GM21723 (cell line): ENCODE measurements at regions not wholly inside any gene's neighbourhood (a gene's known extent, or its start where the extent isn't known, plus 50 kb on each side); places are given as distances from the start of the nearest gene placed in this dataset.

Experiments used
- ATAC-seq: cut with Tn5 transposase; IDR thresholded peaks from one replicate; pipeline ENCODE4 v1.9.1; 2021; ENCODE audit warnings: mild to moderate bottlenecking, moderate library complexity; ENCODE audit not compliant: unreplicated experiment

DNA sequence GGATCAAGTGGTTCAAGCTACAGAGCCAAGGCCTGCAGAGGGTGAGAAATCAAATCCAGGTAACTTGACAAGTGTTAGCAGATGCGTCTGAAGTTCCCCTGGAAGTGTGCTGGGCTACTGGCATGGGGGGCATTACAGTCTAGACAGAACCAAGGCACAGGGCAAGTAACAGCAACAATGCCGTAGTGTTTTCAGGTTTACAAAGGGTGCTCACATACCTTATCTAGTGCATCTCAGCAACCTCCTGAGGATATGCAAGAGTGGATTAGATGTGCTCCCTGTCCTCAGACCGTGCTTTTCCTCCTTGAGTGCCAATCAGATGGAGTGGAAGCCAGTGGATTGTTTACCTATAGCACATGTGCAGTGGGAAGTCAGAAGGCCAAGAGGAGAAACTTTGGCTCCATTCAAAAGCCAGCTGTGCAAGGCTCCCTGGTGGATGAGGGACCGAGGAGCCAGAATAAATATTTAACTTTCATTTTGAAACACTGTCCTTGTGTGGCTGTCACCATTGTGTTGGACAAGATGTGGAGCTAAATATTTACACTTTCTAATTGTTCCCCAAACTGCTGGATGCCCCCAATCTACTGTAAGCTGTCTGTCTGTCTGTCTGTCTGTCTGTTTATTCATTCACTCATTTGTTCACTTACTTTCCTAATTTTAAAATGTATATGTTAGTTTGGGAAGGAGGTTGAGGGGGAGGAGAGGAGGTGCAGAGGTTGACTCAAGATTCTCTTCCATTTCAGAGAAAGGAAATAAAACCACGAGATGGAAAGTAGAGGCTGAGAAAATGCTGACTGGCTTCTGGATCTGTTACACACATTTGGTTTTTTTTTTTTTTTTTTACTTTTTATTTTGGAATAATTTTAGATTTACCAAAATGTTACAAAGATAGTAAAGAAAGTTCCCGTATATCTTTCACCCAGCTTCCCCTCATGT is 184.0 kb upstream of the PARP11 start:
- ATAC-seq: no peak

DNA sequence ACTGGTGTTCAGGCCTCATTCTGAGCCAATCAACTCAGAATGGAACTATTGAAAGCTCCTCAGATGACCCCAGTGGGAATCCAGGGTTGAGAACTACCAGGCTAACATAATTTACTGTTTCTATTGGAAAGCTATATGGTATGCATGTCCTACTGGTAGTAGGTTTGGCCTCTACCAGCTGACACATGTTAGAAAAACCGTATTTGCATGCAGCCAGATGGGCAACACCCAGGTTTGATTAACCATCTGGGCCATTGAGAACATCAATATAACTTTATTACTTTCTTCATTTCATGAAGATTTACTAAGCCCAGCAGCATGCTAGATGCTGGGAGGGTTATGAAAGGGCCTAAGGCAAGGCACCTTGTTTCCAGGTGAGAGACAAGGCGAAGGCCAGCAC is 181.4 kb upstream of the PARP11 start:
- no peak for ATAC-seq

DNA sequence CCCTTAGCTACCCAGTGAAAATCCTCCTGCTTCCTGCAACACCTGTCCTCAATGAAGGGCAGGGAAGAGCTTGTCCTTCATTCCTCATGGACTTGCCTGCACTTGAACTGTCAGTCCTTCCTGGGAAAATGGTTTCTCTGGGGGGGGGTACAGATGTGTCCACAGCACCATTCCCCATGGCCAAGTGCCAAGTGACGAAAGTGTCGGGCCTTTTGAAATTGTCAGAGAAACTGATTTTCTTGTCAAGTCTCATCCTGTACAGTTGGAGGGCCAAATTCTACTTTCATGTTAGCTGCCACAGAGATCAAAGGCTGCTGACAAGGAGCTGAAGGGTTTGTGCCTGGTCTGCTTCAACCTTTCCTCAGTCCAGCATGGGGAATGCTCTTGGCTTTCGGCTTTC is 179.5 kb upstream of the PARP11 start:
- no peak for ATAC-seq

- ATAC-seq: no peak
These were observed 178.4 kb upstream of the PARP11 start for GRCh38 chr12:4051596-4051995.

GRCh38 chr12:4050340-4050739 is 177.1 kb upstream of the PARP11 start:
- no peak for ATAC-seq

- ATAC-seq: no peak
These were observed 176.3 kb upstream of the PARP11 start for GRCh38 chr12:4049298-4050080.

DNA sequence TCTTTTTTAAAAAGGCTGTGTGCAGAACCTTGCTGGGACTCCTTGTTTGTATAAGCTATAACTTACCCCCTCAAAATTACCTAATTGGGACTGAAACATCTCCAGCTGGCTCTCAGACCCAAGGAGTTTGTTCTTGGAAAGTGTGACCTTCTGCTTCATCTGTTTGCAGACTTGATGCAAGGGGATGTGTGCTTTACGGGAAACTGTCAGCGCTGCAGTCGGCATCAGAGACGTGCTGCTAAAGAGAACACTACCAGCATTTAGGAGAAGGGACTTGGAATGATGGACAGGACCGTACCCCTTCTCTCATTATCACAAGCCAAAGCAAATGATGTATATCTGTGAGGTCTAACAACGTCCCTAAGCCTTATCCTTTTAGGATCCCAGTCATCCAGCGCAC is 174.2 kb upstream of the PARP11 start:
- no peak for ATAC-seq

- ATAC-seq: no peak
These were observed 173.3 kb upstream of the PARP11 start for GRCh38 chr12:4046495-4046840.

GRCh38 chr12:4045786-4046494 is 172.7 kb upstream of the PARP11 start:
- ATAC-seq: no peak

DNA sequence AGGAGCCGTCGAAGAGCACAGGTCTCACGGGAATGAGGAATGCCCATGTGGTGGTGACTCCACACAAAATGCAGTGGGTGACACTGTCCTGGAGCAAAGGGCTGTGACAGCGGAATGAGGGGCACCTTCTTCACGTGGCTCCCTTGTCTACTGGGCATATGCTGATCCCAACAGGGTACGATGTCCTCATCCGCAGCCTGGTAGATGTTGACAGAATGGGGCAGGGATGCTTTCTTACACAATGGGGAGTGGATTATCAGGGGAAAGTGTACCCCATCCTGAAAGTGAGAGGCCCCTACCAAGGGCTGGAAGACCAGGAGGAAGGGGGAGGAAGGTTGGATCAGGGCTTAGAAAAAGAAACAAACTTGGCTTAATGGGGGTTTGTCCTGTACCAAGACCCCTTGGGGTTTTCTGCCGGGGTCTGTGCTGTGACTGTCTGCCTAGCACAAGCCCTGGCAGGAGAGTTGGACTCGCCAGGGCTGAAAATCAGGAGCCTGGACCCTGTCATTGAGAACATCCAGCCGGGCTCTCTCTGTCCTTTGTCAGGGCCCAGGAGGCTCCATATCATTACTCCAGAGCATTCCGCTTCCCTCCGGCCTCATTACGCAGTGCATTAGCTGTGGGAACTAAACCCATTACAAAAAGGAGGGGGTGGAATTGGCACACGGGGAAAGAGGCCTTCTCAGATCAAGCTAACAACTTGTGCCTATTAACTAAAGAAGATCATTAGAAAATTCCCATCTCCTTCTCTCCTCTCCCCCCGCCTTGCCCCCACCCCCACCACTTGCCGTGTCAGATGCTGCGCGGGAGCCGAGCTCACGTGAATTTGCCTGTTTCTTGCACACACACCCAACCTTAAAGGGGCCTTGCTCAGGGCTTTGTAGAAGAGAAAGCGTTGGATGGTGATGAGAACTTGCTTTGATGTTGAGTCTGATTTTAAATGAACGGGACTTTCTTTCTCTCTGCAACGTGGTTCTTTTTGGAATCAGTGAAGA is 171.8 kb upstream of the PARP11 start:
- ATAC-seq: no peak

- no peak for ATAC-seq
These were observed 170.9 kb upstream of the PARP11 start for GRCh38 chr12:4044101-4044500.

DNA sequence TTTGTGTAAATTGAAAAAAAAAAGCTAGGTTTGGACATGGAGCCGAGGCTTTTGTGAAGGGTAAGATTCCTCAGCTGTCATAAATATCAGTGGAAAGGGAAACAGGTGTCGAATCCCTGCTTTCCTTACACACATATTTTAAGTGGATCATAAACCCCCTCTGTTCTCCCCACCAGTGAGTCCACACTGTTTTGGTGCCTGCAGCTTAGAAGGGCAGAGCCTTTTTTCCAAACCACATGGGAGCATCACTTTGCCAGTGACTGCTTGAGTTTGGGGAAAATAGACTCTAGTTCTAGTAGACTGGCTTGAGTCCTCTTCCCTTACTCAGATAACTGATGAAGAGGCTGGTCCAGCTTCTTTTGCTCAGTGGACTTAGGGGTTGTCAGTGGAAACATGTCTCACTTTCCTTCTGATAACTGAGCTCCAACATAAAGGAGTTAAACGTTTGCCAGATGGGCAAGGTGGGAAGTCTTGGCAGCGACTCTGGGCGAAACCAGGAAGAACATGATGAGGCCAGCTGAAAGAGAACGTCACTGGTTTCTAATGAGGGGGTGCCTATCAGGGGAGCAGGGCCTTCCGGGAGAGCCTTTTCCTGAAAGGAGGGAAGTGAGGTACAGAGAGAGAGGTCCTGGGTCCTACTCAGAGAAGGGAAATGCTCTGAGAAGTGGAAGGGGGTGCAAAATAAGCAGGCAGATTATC is 168.1 kb upstream of the PARP11 start:
- ATAC-seq: no peak

GRCh38 chr12:4039931-4040330 is 166.7 kb upstream of the PARP11 start:
- ATAC-seq: no peak

DNA sequence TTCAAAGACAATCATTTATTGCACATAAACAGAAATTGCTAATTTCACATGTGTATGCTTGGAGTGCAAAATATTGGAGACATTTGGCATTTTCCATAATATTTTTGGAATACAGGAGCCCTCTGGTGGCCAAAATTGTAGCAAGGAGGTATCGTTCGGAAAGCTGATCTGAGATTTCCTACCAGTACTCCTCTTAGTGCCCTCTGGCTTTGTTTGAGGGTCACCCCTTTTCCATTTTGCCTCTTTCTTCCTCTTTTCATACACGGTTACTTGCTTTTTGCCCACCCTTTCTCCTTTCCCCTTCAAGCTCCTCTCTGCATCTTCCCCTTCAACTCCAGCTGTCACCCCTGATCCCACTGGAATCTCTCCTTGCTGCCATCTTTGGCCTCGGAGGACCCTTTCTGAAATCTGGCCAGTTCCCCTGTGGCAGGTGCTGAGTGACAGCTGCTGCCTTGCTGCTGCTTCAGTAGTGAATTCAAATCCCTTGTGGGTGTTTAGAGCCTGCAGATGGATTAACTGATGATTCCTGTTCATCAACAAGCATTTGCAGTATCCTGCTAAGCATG is 164.6 kb upstream of the PARP11 start:
- ATAC-seq: no peak

GRCh38 chr12:4036671-4037271 is 163.6 kb upstream of the PARP11 start:
- ATAC-seq: no peak

DNA sequence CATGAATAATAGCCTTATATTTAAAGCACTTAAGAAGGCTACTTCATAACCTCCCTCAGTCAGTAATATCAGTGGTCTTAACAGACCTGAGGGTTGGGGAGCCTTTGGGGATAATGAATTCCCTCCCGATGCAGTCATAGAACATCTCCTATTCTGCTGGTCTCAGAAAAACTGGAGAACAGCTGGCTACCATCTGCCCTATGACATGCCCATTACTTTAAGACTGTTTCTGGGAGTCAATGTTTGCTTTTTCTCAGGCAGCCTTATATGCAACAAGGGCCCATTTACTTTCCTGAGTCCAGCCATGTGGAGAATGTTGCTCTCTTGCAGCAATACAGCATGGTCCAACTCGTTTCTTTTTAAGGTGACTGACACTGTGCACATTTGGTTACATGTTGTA is 161.7 kb upstream of the PARP11 start:
- no peak for ATAC-seq

- no peak for ATAC-seq
These were observed 159.9 kb upstream of the PARP11 start for GRCh38 chr12:4032924-4033615.

DNA sequence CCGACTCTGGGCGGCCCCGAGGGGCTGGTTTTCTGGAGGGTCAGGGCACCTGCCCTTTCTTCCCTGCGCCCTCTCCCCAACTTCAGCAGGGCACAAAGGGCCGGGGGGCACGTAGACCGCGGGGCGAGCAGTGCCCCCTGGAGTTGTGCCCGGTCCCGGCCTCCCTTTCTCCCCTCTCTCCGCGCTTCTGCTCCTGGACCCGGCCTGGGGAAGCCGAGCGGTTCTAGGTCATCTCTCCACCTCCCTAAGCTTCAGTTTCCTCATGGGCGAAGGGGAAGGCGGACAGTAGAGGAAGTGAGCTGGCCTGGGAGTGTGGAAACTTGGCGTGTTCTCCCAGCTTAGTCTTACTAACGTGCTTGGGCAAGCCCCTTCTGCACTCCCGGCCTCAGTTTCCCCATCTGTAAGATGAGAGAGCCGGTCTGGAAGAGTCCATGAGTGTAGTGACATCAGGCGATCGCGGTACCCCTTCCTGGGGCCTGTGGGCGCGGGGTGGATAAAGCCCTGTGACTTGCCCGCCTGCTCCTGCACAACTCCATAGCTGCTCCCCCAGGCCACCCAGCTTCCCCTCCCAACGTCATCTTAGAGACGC is 158.6 kb upstream of the PARP11 start:
- no peak for ATAC-seq
